ENCODE measurements at regions not wholly inside any gene's neighbourhood (a gene's known extent, or its start where the extent isn't known, plus 50 kb on each side); places are given as distances from the start of the nearest gene placed in this dataset.

DNA sequence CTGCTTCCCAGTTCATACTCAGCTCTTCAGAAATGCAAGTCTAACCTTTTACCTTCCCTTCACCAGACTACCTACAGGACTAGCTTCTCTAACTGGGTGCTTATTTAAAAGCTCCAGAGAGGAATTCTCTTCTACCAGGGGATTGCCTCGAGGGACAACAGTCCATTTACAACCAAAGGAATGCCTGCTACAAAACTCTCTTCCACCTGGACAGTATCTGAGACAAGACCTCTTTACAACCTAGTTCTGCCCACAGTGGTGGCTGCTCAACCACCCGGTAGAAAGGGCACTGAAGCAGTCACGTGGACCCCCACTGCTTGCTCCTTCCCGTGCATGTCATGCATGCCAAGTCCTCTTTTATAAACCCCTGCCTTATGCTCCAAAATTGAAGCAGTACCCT lies 158.1 kb upstream of the ANXA10 start:
- no peak for DNase-seq (ENCODE audit: low read depth)
- in situ Hi-C loops (cut with HindIII; ENCODE audit: low sequenced_read_pairs): no loop called here
- no peak overlapping the region for H3K4me3 ChIP-seq (ENCODE audit: low read depth, low read length)
- TF ChIP-seq, protein P1, sequence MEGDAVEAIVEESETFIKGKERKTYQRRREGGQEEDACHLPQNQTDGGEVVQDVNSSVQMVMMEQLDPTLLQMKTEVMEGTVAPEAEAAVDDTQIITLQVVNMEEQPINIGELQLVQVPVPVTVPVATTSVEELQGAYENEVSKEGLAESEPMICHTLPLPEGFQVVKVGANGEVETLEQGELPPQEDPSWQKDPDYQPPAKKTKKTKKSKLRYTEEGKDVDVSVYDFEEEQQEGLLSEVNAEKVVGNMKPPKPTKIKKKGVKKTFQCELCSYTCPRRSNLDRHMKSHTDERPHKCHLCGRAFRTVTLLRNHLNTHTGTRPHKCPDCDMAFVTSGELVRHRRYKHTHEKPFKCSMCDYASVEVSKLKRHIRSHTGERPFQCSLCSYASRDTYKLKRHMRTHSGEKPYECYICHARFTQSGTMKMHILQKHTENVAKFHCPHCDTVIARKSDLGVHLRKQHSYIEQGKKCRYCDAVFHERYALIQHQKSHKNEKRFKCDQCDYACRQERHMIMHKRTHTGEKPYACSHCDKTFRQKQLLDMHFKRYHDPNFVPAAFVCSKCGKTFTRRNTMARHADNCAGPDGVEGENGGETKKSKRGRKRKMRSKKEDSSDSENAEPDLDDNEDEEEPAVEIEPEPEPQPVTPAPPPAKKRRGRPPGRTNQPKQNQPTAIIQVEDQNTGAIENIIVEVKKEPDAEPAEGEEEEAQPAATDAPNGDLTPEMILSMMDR (IDR thresholded peaks at IDR 0.05; ENCODE audit: low read depth, low read length, missing control alignments): no peak

- in situ Hi-C loops (cut with HindIII; ENCODE audit: low sequenced_read_pairs): no loop called here
- no peak for DNase-seq (ENCODE audit: low read depth)
- H3K4me3 ChIP-seq (ENCODE audit: low read depth, low read length): no peak overlapping the region
- TF ChIP-seq, protein P1 (IDR thresholded peaks at IDR 0.05; ENCODE audit: low read depth, low read length, missing control alignments): no peak
These were observed 152.3 kb upstream of the ANXA10 start for GRCh38 chr4:167939863-167940616.

DNA sequence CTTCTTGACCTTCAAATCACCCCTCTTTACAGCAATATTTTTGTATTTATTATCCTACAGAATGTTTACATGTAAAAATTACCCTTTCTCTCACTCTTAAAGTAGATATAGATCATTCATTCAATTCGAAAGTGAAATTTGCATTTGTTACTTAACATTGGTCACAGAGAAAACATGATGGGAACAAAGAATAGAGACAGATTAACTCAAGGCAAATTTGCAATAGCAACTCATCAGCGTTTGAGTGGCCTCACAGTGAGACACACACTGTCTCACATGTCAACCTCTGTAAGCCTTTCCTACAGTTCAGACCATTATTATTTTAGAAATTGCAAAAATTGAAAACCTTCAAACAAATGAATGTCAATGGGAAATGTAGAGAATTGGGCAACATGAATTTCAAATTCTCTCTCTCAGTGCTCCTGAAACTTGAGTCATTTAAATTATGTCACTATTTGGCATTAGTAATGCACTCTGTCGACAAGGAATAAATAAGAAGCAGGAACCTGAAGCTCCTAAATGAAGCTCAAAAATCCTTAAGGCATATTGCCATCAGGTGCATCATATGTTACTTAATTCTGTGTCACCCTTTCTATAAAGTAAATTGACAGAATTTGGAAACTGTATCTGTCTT lies 148.3 kb upstream of the ANXA10 start:
- no peak overlapping the region for H3K4me3 ChIP-seq (ENCODE audit: low read depth, low read length)
- DNase-seq (ENCODE audit: low read depth): no peak
- in situ Hi-C loops (cut with HindIII; ENCODE audit: low sequenced_read_pairs): no loop called here
- TF ChIP-seq, protein P1 (IDR thresholded peaks at IDR 0.05; ENCODE audit: low read depth, low read length, missing control alignments): no peak

DNA sequence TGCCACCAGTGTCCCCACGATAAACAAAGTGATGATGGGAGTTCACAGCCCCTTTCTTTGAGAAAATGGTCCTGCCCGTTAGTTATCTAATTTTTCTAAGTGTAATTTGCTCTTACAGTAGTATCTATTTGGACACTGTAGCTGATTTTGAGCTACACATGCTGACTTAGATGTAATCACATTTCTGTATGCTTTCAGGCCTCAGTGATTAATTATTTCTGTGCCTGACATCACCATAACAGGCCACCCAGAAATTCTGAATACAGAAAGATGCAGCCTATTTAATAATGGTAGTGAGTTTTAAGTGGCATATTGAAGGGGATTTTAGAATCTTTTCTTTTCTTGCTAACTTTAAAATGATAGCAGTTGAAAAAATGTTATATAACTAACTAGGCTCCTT lies 147.6 kb upstream of the ANXA10 start:
- DNase-seq (ENCODE audit: low read depth): no peak
- in situ Hi-C loops (cut with HindIII; ENCODE audit: low sequenced_read_pairs): no loop called here
- no peak overlapping the region for H3K4me3 ChIP-seq (ENCODE audit: low read depth, low read length)
- TF ChIP-seq, protein P1 (IDR thresholded peaks at IDR 0.05; ENCODE audit: low read depth, low read length, missing control alignments): no peak

- TF ChIP-seq, protein P1 (IDR thresholded peaks at IDR 0.05; ENCODE audit: low read depth, low read length, missing control alignments): no peak
- DNase-seq (ENCODE audit: low read depth): no peak
These were observed 137.3 kb upstream of the ANXA10 start for GRCh38 chr4:167955006-167955405.

GRCh38 chr4:167956676-167957075 lies 135.7 kb upstream of the ANXA10 start:
- DNase-seq (ENCODE audit: low read depth): peak; percentile 4
- no peak overlapping the region for H3K4me3 ChIP-seq (ENCODE audit: low read depth, low read length)
- TF ChIP-seq, protein P1 (IDR thresholded peaks at IDR 0.05; ENCODE audit: low read depth, low read length, missing control alignments): no peak
- in situ Hi-C loops (cut with HindIII; ENCODE audit: low sequenced_read_pairs): no loop called here

More at GRCh38 chr4:167955006-167955405, 137.3 kb upstream of the ANXA10 start:
- no peak overlapping the region for H3K4me3 ChIP-seq (ENCODE audit: low read depth, low read length)
- in situ Hi-C loops (cut with HindIII; ENCODE audit: low sequenced_read_pairs): no loop called here

Data from astrocyte of the cerebellum (primary cell).